ENCODE measurements at regions not wholly inside any gene's neighbourhood (a gene's known extent, or its start where the extent isn't known, plus 50 kb on each side); places are given as distances from the start of the nearest gene placed in this dataset.

- Histone ChIP-seq H3K27ac (ENCODE audit: low read depth, low read length, poor library complexity, severe bottlenecking) (peak overlapping the region; percentile 74), H3K4me1 (ENCODE audit: insufficient read depth, low read length, severe bottlenecking) (peaks cover 38% of the 10 kb centered on the region), H4K20me1 (ENCODE audit: insufficient read depth, low read length) (0 out of 2 replicates have a peak, but pooled peaks cover 3% of the 10 kb centered on the region), H3K27me3 (ENCODE audit: insufficient read depth, low read length) (no peaks in the 10 kb centered on the region), H3K9ac (ENCODE audit: low read length) (0 out of 2 replicates have a peak overlapping the region, but pooled peaks have one; percentile 5), H2AFZ (ENCODE audit: low read length) (no peak overlapping the region), H3K9me3 (ENCODE audit: low read length) (no peaks in the 10 kb centered on the region), H3K36me3 (ENCODE audit: insufficient read depth, low read length) (peaks cover 53% of the 10 kb centered on the region), H3K4me2 (ENCODE audit: low read length) (peak overlapping the region; percentile 53), H3K4me3 (ENCODE audit: low read depth, low read length, poor library complexity, severe bottlenecking) (peak overlapping the region; percentile 5), H3K9me2 (ENCODE audit: low read depth, low read length) (no peaks in the 10 kb centered on the region), H3K79me2 (ENCODE audit: insufficient read depth, low read length) (peaks cover 98% of the 10 kb centered on the region), H3F3A (ENCODE audit: insufficient read depth, low read length) (no peaks in the 10 kb centered on the region)
- TF ChIP-seq CTCF (IDR thresholded peaks at IDR 0.05; ENCODE audit: low read length) = no peak
- no peak for TF ChIP-seq EZH2 (IDR thresholded peaks at IDR 0.05; ENCODE audit: borderline replicate concordance, low read length)
These were observed 91.3 kb downstream of the KCNRG start for GRCh38 chr13:50106559-50106958.

- Histone ChIP-seq H4K20me1 (ENCODE audit: insufficient read depth, low read length) (0 out of 2 replicates have a peak, but pooled peaks cover 3% of the 10 kb centered on the region), H3K79me2 (ENCODE audit: insufficient read depth, low read length) (peaks cover 98% of the 10 kb centered on the region)
These were observed 92.0 kb downstream of the KCNRG start for GRCh38 chr13:50107205-50107604.

GRCh38 chr13:50114961-50115360 is 99.7 kb downstream of the KCNRG start:
- no peak overlapping the region for H3K4me3 ChIP-seq (ENCODE audit: low read depth, low read length, poor library complexity, severe bottlenecking)
- no peak for TF ChIP-seq EZH2 (IDR thresholded peaks at IDR 0.05; ENCODE audit: borderline replicate concordance, low read length)
- TF ChIP-seq CTCF (IDR thresholded peaks at IDR 0.05; ENCODE audit: low read length) = no peak
- H3K36me3 ChIP-seq (ENCODE audit: insufficient read depth, low read length) = peaks cover 56% of the 10 kb centered on the region
- H3K79me2 ChIP-seq (ENCODE audit: insufficient read depth, low read length) = peaks cover 98% of the 10 kb centered on the region
- H2AFZ ChIP-seq (ENCODE audit: low read length) = no peak overlapping the region
- peak overlapping the region; percentile 14 for H3K27ac ChIP-seq (ENCODE audit: low read depth, low read length, poor library complexity, severe bottlenecking)
- no peak overlapping the region for H3K9ac ChIP-seq (ENCODE audit: low read length)
- H3K4me2 ChIP-seq (ENCODE audit: low read length) = no peak overlapping the region
- H3K4me1 ChIP-seq (ENCODE audit: insufficient read depth, low read length, severe bottlenecking) = peaks cover 37% of the 10 kb centered on the region
- H3F3A ChIP-seq (ENCODE audit: insufficient read depth, low read length) = peaks cover 3% of the 10 kb centered on the region; the same call in 1 of the 2 replicates
- no peaks in the 10 kb centered on the region for H3K9me3 ChIP-seq (ENCODE audit: low read length)
- H4K20me1 ChIP-seq (ENCODE audit: insufficient read depth, low read length) = no peaks in the 10 kb centered on the region
- no peaks in the 10 kb centered on the region for H3K9me2 ChIP-seq (ENCODE audit: low read depth, low read length)
- no peaks in the 10 kb centered on the region for H3K27me3 ChIP-seq (ENCODE audit: insufficient read depth, low read length)

More at GRCh38 chr13:50107205-50107604, 92.0 kb downstream of the KCNRG start:
- peak overlapping the region; percentile 53 for H3K4me2 ChIP-seq (ENCODE audit: low read length)
- peaks cover 38% of the 10 kb centered on the region for H3K4me1 ChIP-seq (ENCODE audit: insufficient read depth, low read length, severe bottlenecking)
- H3K27ac ChIP-seq (ENCODE audit: low read depth, low read length, poor library complexity, severe bottlenecking) = peak overlapping the region; percentile 74
- no peak overlapping the region for H2AFZ ChIP-seq (ENCODE audit: low read length)
- peaks cover 56% of the 10 kb centered on the region for H3K36me3 ChIP-seq (ENCODE audit: insufficient read depth, low read length)
- TF ChIP-seq EZH2 (IDR thresholded peaks at IDR 0.05; ENCODE audit: borderline replicate concordance, low read length) = no peak
- no peak for TF ChIP-seq CTCF (IDR thresholded peaks at IDR 0.05; ENCODE audit: low read length)
- H3F3A ChIP-seq (ENCODE audit: insufficient read depth, low read length) = no peaks in the 10 kb centered on the region
- H3K9me3 ChIP-seq (ENCODE audit: low read length) = no peaks in the 10 kb centered on the region
- peak overlapping the region; percentile 1; the same call in 1 of the 2 replicates for H3K9ac ChIP-seq (ENCODE audit: low read length)
- no peaks in the 10 kb centered on the region for H3K27me3 ChIP-seq (ENCODE audit: insufficient read depth, low read length)
- H3K4me3 ChIP-seq (ENCODE audit: low read depth, low read length, poor library complexity, severe bottlenecking) = peak overlapping the region; percentile 5
- no peaks in the 10 kb centered on the region for H3K9me2 ChIP-seq (ENCODE audit: low read depth, low read length)

Measured in OCI-LY1 (cell line).